ENCODE measurements at regions not wholly inside any gene's neighbourhood (a gene's known extent, or its start where the extent isn't known, plus 50 kb on each side); places are given as distances from the start of the nearest gene placed in this dataset.
A peak's percentile ranks its signal among the peaks of the same experiment; 100 is the strongest.

- intact Hi-C loops (cut with DNase I) = no loop called here
- peak; percentile 87 to 90 for ATAC-seq
- peak; percentile 18 for TF ChIP-seq CTCF (IDR thresholded peaks at IDR 0.05)
- Histone ChIP-seq H3K9me3 (peaks cover 6% of the 10 kb centered on the region), H3K4me3 (peak overlapping the region; percentile 49), H3K4me1 (peaks cover 9% of the 10 kb centered on the region), H3K27ac (peak overlapping the region; percentile 76), H3K27me3 (ENCODE audit: low read depth) (no peaks in the 10 kb centered on the region), H3K36me3 (no peaks in the 10 kb centered on the region)
- DNase-seq = peak; percentile 74
Observed at GRCh38 chr15:94844538-94845389, 613.4 kb downstream of the MCTP2 start.

GRCh38 chr15:94845390-94845716 lies 614.0 kb downstream of the MCTP2 start:
- DNase-seq (no peak), ATAC-seq (no peak)
- Histone ChIP-seq H3K4me1 (peaks cover 9% of the 10 kb centered on the region), H3K4me3 (peak overlapping the region; percentile 49), H3K9me3 (peaks cover 6% of the 10 kb centered on the region), H3K27me3 (ENCODE audit: low read depth) (no peaks in the 10 kb centered on the region), H3K36me3 (no peaks in the 10 kb centered on the region), H3K27ac (peak overlapping the region; percentile 47)
- intact Hi-C loops (cut with DNase I) = no loop called here
- TF ChIP-seq CTCF (IDR thresholded peaks at IDR 0.05) = no peak

- no peaks in the 10 kb centered on the region for H3K36me3 ChIP-seq
- no peaks in the 10 kb centered on the region for H3K9me3 ChIP-seq
- ATAC-seq (no peak), DNase-seq (no peak)
- no peak overlapping the region for H3K27ac ChIP-seq
- intact Hi-C loops (cut with DNase I) = no loop called here
- no peak overlapping the region for H3K4me3 ChIP-seq
- peaks cover 9% of the 10 kb centered on the region for H3K4me1 ChIP-seq
- TF ChIP-seq CTCF (IDR thresholded peaks at IDR 0.05) = no peak
- no peaks in the 10 kb centered on the region for H3K27me3 ChIP-seq (ENCODE audit: low read depth)
Observed at GRCh38 chr15:94847325-94847724, 616.0 kb downstream of the MCTP2 start.

- TF ChIP-seq CTCF (IDR thresholded peaks at IDR 0.05) = no peak
- Histone ChIP-seq H3K9me3 (no peaks in the 10 kb centered on the region), H3K4me1 (peaks cover 9% of the 10 kb centered on the region), H3K27ac (no peak overlapping the region), H3K4me3 (no peak overlapping the region), H3K27me3 (ENCODE audit: low read depth) (no peaks in the 10 kb centered on the region), H3K36me3 (no peaks in the 10 kb centered on the region)
- ATAC-seq (no peak), DNase-seq (no peak)
- intact Hi-C loops (cut with DNase I) = no loop called here
Observed at GRCh38 chr15:94848054-94848453, 616.7 kb downstream of the MCTP2 start.

GRCh38 chr15:94855018-94855408 lies 623.7 kb downstream of the MCTP2 start:
- Histone ChIP-seq H3K27ac (no peak overlapping the region), H3K4me3 (no peak overlapping the region), H3K9me3 (no peaks in the 10 kb centered on the region), H3K4me1 (no peaks in the 10 kb centered on the region), H3K27me3 (ENCODE audit: low read depth) (no peaks in the 10 kb centered on the region), H3K36me3 (no peaks in the 10 kb centered on the region)
- no peak for TF ChIP-seq CTCF (IDR thresholded peaks at IDR 0.05)
- ATAC-seq (no peak), DNase-seq (no peak)
- intact Hi-C loops (cut with DNase I) = no loop called here

All from lower lobe of right lung (tissue), 2 donors.